Astrocyte (in vitro differentiated cells and primary cell): ENCODE measurements at regions not wholly inside any gene's neighbourhood (a gene's known extent, or its start where the extent isn't known, plus 50 kb on each side); places are given as distances from the start of the nearest gene placed in this dataset.

Source experiments
- DNase-seq: peaks from one replicate; pipeline ENCODE4 v3.0.0-alpha.2; 2010; ENCODE audit warnings: low read depth
- FAIRE-seq: peaks from 2 replicates; lab custom pipeline; 2011; peaks lifted over from hg19 to GRCh38; lab: Jason Lieb, UNC
- H2AFZ ChIP-seq: 2 replicates; pipeline ENCODE4 v1.6.0; 2012; ENCODE audit warnings: low read depth, low read length, inconsistent platforms
- H3K27ac ChIP-seq: 2 replicates; pipeline ENCODE4 v1.5.1; 2011; ENCODE audit warnings: low read depth, low read length, inconsistent platforms
- H3K27me3 ChIP-seq: 2 replicates; pipeline ENCODE4 v1.6.0; 2011; ENCODE audit warnings: low read length, inconsistent platforms; ENCODE audit not compliant: insufficient read depth
- H3K36me3 ChIP-seq: 2 replicates; pipeline ENCODE4 v1.5.1; 2011; ENCODE audit warnings: low read length, inconsistent platforms; ENCODE audit not compliant: insufficient read depth
- H3K4me1 ChIP-seq: 2 replicates; pipeline ENCODE4 v1.5.1; 2011; ENCODE audit warnings: low read length, inconsistent platforms; ENCODE audit not compliant: insufficient read depth
- H3K4me2 ChIP-seq: 2 replicates; pipeline ENCODE4 v1.6.0; 2012; ENCODE audit warnings: low read length, inconsistent platforms
- H3K4me3 ChIP-seq: 2 replicates; pipeline ENCODE4 v1.5.1; 2011; ENCODE audit warnings: low read depth, mild to moderate bottlenecking, low read length, inconsistent platforms; ENCODE audit not compliant: insufficient read depth
- H3K79me2 ChIP-seq: 2 replicates; pipeline ENCODE4 v1.6.0; 2012; ENCODE audit warnings: mild to moderate bottlenecking, low read length, inconsistent platforms; ENCODE audit not compliant: insufficient read depth
- H3K9ac ChIP-seq: 2 replicates; pipeline ENCODE4 v1.6.0; 2012; ENCODE audit warnings: mild to moderate bottlenecking, low read length, inconsistent platforms
- H3K9me3 ChIP-seq: 2 replicates; pipeline ENCODE4 v1.5.1; 2012; ENCODE audit warnings: low read depth, mild to moderate bottlenecking, low read length, inconsistent platforms; ENCODE audit not compliant: insufficient read depth
- H4K20me1 ChIP-seq: 2 replicates; pipeline ENCODE4 v1.6.0; 2012; ENCODE audit warnings: low read length, inconsistent platforms; ENCODE audit not compliant: insufficient read depth
- H3K27ac Mint-ChIP-seq: one replicate; pipeline ENCODE4 v1.8.0; 2021; ENCODE audit warnings: mild to moderate bottlenecking, mixed read lengths; ENCODE audit not compliant: unreplicated experiment
- H3K27me3 Mint-ChIP-seq: one replicate; pipeline ENCODE4 v1.8.0; 2021; ENCODE audit warnings: low read depth, mixed read lengths; ENCODE audit not compliant: unreplicated experiment
- H3K36me3 Mint-ChIP-seq: one replicate; pipeline ENCODE4 v1.8.0; 2021; ENCODE audit warnings: low read depth, mixed read lengths; ENCODE audit not compliant: unreplicated experiment
- H3K4me1 Mint-ChIP-seq: one replicate; pipeline ENCODE4 v1.8.0; 2021; ENCODE audit warnings: low read depth, mixed read lengths; ENCODE audit not compliant: unreplicated experiment
- H3K4me3 Mint-ChIP-seq: one replicate; pipeline ENCODE4 v1.8.0; 2021; ENCODE audit warnings: mild to moderate bottlenecking, moderate library complexity, mixed read lengths; ENCODE audit not compliant: unreplicated experiment
- H3K9me3 Mint-ChIP-seq: one replicate; pipeline ENCODE4 v1.8.0; 2021; ENCODE audit warnings: mild to moderate bottlenecking, mixed read lengths; ENCODE audit not compliant: unreplicated experiment
- CTCF ChIP-seq: IDR thresholded peaks from 2 replicates; pipeline ENCODE4 v1.5.1; 2011; ENCODE audit warnings: low read depth, mild to moderate bottlenecking, inconsistent platforms, low read length, moderate library complexity; ENCODE audit not compliant: insufficient read depth
- EZH2 ChIP-seq: IDR thresholded peaks from 2 replicates; pipeline ENCODE4 v1.6.1; 2012; ENCODE audit warnings: mild to moderate bottlenecking, low read length, inconsistent platforms; ENCODE audit not compliant: insufficient read depth

GRCh38 chr5:10099548-10099947, 150.1 kb downstream of the ATPSCKMT start:
- FAIRE-seq (no peak), DNase-seq (no peak)
- Mint-ChIP-seq H3K4me3 (no peak overlapping the region), H3K4me1 (peaks cover 3% of the 10 kb centered on the region), H3K9me3 (peaks cover 15% of the 10 kb centered on the region), H3K27me3 (peaks cover 6% of the 10 kb centered on the region), H3K27ac (no peak overlapping the region), H3K36me3 (no peaks in the 10 kb centered on the region)
- H4K20me1 ChIP-seq, result no peaks in the 10 kb centered on the region
- no peaks in the 10 kb centered on the region for H3K79me2 ChIP-seq
- H3K9me3 ChIP-seq, result no peaks in the 10 kb centered on the region
- H3K4me3 ChIP-seq, result no peak overlapping the region
- H3K4me2 ChIP-seq, result no peak overlapping the region
- H3K9ac ChIP-seq, result no peak overlapping the region
- no peaks in the 10 kb centered on the region for H3K4me1 ChIP-seq
- H3K27ac ChIP-seq, result no peak overlapping the region
- H2AFZ ChIP-seq, result no peak overlapping the region
- H3K27me3 ChIP-seq, result no peaks in the 10 kb centered on the region
- no peaks in the 10 kb centered on the region for H3K36me3 ChIP-seq
- TF ChIP-seq CTCF, result no peak
- no peak for TF ChIP-seq EZH2

GRCh38 chr5:10091701-10092100, 158.0 kb downstream of the ATPSCKMT start:
- Mint-ChIP-seq H3K4me1 (no peaks in the 10 kb centered on the region), H3K27me3 (peaks cover 2% of the 10 kb centered on the region), H3K27ac (no peak overlapping the region), H3K36me3 (no peaks in the 10 kb centered on the region), H3K9me3 (peaks cover 8% of the 10 kb centered on the region), H3K4me3 (no peak overlapping the region)
- Histone ChIP-seq H3K9ac (no peak overlapping the region), H3K27me3 (no peaks in the 10 kb centered on the region), H2AFZ (no peak overlapping the region), H3K27ac (no peak overlapping the region), H3K4me1 (no peaks in the 10 kb centered on the region), H3K9me3 (peaks cover 2% of the 10 kb centered on the region), H4K20me1 (no peaks in the 10 kb centered on the region), H3K79me2 (no peaks in the 10 kb centered on the region), H3K36me3 (no peaks in the 10 kb centered on the region), H3K4me3 (no peak overlapping the region), H3K4me2 (no peak overlapping the region)
- FAIRE-seq, result no peak
- TF ChIP-seq EZH2 (no peak), CTCF (no peak)
- no peak for DNase-seq

GRCh38 chr5:10090074-10090473, 159.6 kb downstream of the ATPSCKMT start:
- no peaks in the 10 kb centered on the region for H3K4me1 Mint-ChIP-seq
- H3K4me3 ChIP-seq, result no peak overlapping the region
- no peak overlapping the region for H3K9ac ChIP-seq
- no peaks in the 10 kb centered on the region for H3K36me3 Mint-ChIP-seq
- H2AFZ ChIP-seq, result no peak overlapping the region
- FAIRE-seq, result no peak
- peaks cover 2% of the 10 kb centered on the region for H3K27me3 Mint-ChIP-seq
- H3K9me3 Mint-ChIP-seq, result peaks cover 6% of the 10 kb centered on the region
- no peaks in the 10 kb centered on the region for H3K4me1 ChIP-seq
- H3K36me3 ChIP-seq, result no peaks in the 10 kb centered on the region
- no peaks in the 10 kb centered on the region for H4K20me1 ChIP-seq
- H3K79me2 ChIP-seq, result no peaks in the 10 kb centered on the region
- TF ChIP-seq CTCF (no peak), EZH2 (no peak)
- no peak for DNase-seq
- peaks cover 2% of the 10 kb centered on the region for H3K9me3 ChIP-seq
- H3K4me3 Mint-ChIP-seq, result no peak overlapping the region
- H3K27ac Mint-ChIP-seq, result no peak overlapping the region
- no peak overlapping the region for H3K27ac ChIP-seq
- H3K27me3 ChIP-seq, result no peaks in the 10 kb centered on the region
- no peak overlapping the region for H3K4me2 ChIP-seq
